Adipocyte (in vitro differentiated cells): ENCODE measurements at regions not wholly inside any gene's neighbourhood (a gene's known extent, or its start where the extent isn't known, plus 50 kb on each side); places are given as distances from the start of the nearest gene placed in this dataset.

Experiments used
- DNase-seq: peaks from one replicate; pipeline ENCODE4 v3.0.0-alpha.2; 2015; ENCODE audit warnings: low read depth
- H3K27me3 ChIP-seq: replicated peaks from 2 replicates; pipeline ENCODE4 v1.7.0; 2013; ENCODE audit warnings: mild to moderate bottlenecking, low read length, moderate library complexity; ENCODE audit not compliant: control insufficient read depth, insufficient read depth
- H3K36me3 ChIP-seq: 2 replicates; pipeline ENCODE4 v1.7.0; 2013; ENCODE audit warnings: low read length, mild to moderate bottlenecking, moderate library complexity; ENCODE audit not compliant: control insufficient read depth, insufficient read depth, severe bottlenecking
- H3K4me1 ChIP-seq: 2 replicates; pipeline ENCODE4 v1.7.0; 2013; ENCODE audit warnings: mild to moderate bottlenecking, low read length, moderate library complexity; ENCODE audit not compliant: control insufficient read depth, insufficient read depth
- H3K4me3 ChIP-seq: 2 replicates; pipeline ENCODE4 v1.7.0; 2013; ENCODE audit warnings: mild to moderate bottlenecking, low read length, moderate library complexity
- H3K9ac ChIP-seq: 2 replicates; pipeline ENCODE4 v1.7.0; 2013; ENCODE audit warnings: mild to moderate bottlenecking, low read length, moderate library complexity
- H3K9me3 ChIP-seq: 2 replicates; pipeline ENCODE4 v1.7.0; 2013; ENCODE audit warnings: mild to moderate bottlenecking, low read length, moderate library complexity; ENCODE audit not compliant: control insufficient read depth

DNA sequence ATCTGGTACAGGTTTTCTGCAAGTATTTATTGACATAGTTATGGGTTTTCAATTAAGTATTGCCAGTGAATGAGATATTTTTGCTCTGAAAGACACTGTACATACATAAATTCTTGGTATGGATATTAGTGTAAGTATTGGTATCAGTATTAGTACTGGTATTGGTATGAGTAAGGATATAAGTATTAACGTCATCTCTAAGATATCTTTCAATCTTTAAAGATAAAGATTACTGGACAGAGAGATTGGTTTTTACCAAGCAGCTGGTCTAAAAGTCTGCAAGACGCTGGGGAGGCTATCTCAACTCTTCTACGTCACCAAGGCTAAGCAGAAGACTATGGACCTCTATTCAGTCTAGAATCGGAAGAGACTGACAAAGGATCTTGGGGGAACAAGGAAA, 234.5 kb downstream of the NXPE2 start:
- Histone ChIP-seq H3K9me3 (no peaks in the 10 kb centered on the region), H3K4me3 (no peak overlapping the region), H3K9ac (no peak overlapping the region), H3K36me3 (no peaks in the 10 kb centered on the region), H3K4me1 (no peaks in the 10 kb centered on the region), H3K27me3 (no peaks in the 10 kb centered on the region)
- DNase-seq, result no peak

DNA sequence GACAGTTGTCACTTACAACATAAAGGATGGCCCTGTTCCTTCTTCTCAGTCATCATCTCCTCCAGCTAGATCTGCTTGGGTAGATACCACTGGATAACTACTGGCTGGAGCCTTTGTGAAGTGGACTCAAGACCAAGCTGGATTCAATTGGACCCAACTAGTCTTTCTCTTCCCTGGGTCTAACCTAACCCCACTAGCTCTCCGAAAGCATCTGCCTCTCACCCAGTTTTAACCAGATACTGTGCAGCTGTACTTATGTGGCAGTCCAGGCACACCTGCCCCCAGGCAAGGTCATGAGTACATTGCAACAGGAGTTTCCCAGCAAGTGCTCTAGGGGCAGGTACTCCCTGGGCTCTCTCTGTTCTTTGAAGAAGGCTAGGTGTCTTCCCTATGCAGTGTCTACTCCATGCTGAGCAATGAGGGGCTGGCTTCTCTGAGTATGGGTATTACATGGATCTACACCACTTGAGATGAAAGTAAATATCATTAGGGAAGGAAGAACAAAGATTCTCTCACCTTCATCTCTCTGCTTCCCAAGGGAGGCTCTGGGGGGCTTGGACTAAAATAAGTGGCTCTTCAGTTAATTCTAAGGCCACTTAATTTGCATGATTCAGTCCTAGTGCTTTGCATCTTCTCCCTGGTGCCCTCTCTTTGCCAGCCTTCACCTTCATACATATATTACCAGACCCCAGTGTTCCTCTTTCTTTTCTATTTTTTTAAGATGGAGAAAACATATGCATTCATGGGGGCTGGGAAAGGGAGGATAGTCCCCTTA, 236.1 kb downstream of the NXPE2 start:
- no peaks in the 10 kb centered on the region for H3K36me3 ChIP-seq
- no peak for DNase-seq
- no peak overlapping the region for H3K4me3 ChIP-seq
- no peaks in the 10 kb centered on the region for H3K4me1 ChIP-seq
- peaks cover 4% of the 10 kb centered on the region for H3K9me3 ChIP-seq
- H3K27me3 ChIP-seq, result no peaks in the 10 kb centered on the region
- H3K9ac ChIP-seq, result no peak overlapping the region

DNA sequence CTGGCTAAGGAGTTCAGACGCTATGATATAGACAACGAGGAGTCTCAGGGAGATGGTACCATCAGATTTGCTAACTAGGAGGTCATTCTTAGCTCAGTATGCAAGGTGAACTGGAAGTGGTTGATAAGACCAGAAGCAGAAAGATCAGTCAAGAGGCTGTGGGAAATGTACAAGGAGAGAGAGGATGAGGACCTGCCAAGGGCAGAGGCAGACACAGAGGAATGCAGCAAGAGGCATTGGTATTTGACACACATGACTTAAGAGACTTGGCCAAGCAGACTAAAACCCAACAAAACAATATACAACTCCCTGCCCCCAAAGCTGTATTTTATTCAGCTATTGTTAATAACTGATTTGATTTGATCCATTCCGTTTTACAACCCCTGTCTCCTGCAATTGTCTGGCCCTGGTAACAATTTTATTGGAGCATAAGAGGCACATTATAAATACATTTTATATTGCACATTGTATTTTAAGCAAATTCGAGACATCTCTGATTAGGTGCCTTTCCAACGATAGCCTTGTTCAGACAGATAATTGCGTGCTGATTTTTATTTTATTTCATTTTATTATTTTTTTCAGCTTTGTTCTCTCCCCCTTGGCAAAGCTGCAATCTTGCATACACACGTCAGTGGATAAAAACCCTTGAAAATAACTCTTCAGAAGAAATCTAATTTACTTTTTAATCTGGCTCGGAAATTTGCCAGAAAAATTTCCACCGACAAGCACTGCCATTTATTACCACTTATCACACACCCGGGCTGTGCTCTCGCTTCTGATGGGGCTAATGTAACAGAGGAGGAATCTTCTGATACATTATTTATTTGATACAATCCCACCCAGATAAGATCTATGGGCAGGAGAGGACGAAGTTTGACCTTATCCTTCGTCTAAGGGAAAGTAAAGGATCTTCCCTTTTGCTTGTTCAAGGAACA, 237.8 kb downstream of the NXPE2 start:
- H3K36me3 ChIP-seq, result no peaks in the 10 kb centered on the region
- H3K27me3 ChIP-seq, result no peaks in the 10 kb centered on the region
- no peak overlapping the region for H3K9ac ChIP-seq
- DNase-seq, result no peak
- no peaks in the 10 kb centered on the region for H3K4me1 ChIP-seq
- H3K9me3 ChIP-seq, result peaks cover 4% of the 10 kb centered on the region
- no peak overlapping the region for H3K4me3 ChIP-seq

- H3K9me3 ChIP-seq, result peaks cover 4% of the 10 kb centered on the region
- no peaks in the 10 kb centered on the region for H3K4me1 ChIP-seq
- H3K27me3 ChIP-seq, result no peaks in the 10 kb centered on the region
Observed at GRCh38 chr11:114918286-114918685, 240.0 kb downstream of the NXPE2 start.

GRCh38 chr11:114921697-114922096, 243.4 kb downstream of the NXPE2 start:
- no peaks in the 10 kb centered on the region for H3K36me3 ChIP-seq
- H3K9ac ChIP-seq, result no peak overlapping the region
- no peaks in the 10 kb centered on the region for H3K27me3 ChIP-seq
- peaks cover 4% of the 10 kb centered on the region for H3K9me3 ChIP-seq
- DNase-seq, result no peak
- no peaks in the 10 kb centered on the region for H3K4me1 ChIP-seq
- H3K4me3 ChIP-seq, result no peak overlapping the region

More at GRCh38 chr11:114918286-114918685, 240.0 kb downstream of the NXPE2 start:
- DNase-seq, result no peak
- H3K4me3 ChIP-seq, result no peak overlapping the region
- no peaks in the 10 kb centered on the region for H3K36me3 ChIP-seq
- no peak overlapping the region for H3K9ac ChIP-seq

DNA sequence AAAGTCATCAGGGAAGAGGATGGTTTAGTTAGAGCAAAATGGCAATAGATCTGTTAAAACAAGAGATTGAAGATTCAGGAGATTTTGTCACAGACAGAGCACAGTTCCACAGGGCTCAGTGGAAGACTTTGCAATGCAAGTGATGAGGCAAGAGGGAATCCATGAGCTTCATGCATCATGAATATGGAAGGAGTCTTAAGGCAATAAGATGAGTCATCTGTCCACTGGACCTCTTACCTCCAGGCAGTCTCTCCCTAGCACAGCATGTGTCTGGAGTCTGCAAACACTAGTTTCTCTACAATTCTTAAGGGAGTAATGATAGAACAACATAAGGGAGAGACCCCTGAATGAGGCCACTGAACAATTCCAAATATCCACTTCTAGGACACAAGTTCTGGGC, 245.7 kb downstream of the NXPE2 start:
- DNase-seq, result no peak
- Histone ChIP-seq H3K4me3 (no peak overlapping the region), H3K9me3 (no peaks in the 10 kb centered on the region), H3K36me3 (no peaks in the 10 kb centered on the region), H3K4me1 (no peaks in the 10 kb centered on the region), H3K9ac (no peak overlapping the region), H3K27me3 (no peaks in the 10 kb centered on the region)

DNA sequence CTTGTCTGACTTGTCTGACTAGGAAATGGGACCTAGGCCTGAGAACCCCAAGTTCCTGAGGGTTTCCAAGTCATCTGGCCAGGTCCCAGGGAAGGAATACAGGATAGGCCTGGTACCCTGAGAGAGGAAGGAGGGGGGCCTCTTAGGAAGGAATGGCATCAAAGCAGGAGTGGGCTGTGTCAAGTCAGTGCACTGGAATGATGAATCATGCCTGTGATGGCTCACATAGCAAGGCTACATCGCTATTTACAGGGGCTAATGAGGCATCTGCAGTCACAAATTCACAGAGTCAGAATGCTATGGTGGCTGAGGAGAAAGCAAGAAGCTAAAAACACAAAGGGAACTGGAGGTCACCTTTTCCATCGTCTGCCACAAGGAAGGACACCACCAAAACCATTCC, 247.3 kb downstream of the NXPE2 start:
- Histone ChIP-seq H3K27me3 (no peaks in the 10 kb centered on the region), H3K4me3 (no peak overlapping the region), H3K4me1 (no peaks in the 10 kb centered on the region), H3K9me3 (no peaks in the 10 kb centered on the region), H3K9ac (no peak overlapping the region), H3K36me3 (no peaks in the 10 kb centered on the region)
- DNase-seq, result no peak

DNA sequence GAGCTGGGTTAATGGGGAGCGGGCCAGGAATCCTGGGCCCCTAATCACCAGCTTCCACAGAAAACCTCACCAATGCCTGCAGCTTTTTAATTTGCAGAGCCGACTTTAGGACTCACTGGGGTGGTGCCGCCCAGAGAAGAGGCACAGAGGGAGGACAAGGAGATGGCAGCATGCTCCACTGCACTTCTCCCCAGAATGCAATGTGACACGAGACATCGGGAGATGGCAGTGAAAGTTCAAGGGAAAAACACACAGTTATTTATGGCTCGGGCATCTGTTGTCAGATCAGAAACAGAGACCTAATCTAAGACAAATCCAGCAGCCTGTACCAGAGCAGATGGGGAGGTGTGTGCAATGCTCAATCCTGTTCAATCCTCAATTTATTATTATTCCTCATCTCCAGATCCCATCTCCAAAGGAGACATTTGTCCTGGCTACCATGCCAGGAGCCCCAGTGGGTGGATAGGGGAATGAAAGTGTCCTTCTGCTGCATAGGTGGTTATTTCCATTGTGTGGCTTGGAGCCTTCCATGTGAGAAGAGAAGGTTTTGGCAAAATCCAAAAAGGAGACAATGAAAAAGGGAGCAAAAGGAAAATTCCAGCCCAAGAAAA, 250.0 kb downstream of the NXPE2 start:
- H3K4me3 ChIP-seq, result no peak overlapping the region
- no peaks in the 10 kb centered on the region for H3K27me3 ChIP-seq
- peaks cover 5% of the 10 kb centered on the region for H3K9me3 ChIP-seq
- H3K36me3 ChIP-seq, result no peaks in the 10 kb centered on the region
- no peak overlapping the region for H3K9ac ChIP-seq
- H3K4me1 ChIP-seq, result no peaks in the 10 kb centered on the region
- DNase-seq, result no peak

DNA sequence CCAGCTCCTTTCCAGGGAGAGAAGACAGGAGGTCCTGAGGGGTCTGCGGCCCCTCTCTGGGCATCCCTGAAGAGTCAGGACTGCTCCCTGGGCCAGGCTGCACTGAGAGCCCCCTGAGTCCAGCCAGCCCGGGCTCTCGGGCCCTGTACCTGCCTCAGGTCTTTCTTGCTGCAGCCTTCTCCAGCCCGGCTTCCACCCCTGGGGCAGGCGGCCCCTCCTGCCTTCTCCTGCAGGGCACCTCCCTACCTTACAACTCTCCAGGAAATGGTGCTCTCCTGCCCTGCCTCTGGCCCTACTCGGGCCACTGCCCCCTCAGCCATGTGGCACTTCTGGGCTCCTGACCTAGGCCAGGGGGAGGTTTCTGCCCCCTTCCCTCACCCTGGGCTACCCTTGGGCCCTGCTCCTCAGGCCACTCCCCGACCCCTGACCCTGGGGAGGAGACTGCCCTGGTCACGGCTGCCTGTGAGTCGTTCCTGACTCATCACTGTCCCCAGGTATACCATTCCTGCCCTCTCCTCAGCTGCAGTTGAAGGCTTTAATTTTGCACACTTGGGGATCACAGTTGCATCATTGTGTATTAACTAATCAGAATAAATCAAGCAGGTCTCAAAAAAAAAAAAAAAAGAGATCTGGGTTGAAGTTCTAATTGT, 251.1 kb downstream of the NXPE2 start:
- DNase-seq, result no peak
- H3K9me3 ChIP-seq, result peaks cover 8% of the 10 kb centered on the region
- H3K4me1 ChIP-seq, result no peaks in the 10 kb centered on the region
- H3K9ac ChIP-seq, result no peak overlapping the region
- no peaks in the 10 kb centered on the region for H3K36me3 ChIP-seq
- no peaks in the 10 kb centered on the region for H3K27me3 ChIP-seq
- H3K4me3 ChIP-seq, result no peak overlapping the region

DNA sequence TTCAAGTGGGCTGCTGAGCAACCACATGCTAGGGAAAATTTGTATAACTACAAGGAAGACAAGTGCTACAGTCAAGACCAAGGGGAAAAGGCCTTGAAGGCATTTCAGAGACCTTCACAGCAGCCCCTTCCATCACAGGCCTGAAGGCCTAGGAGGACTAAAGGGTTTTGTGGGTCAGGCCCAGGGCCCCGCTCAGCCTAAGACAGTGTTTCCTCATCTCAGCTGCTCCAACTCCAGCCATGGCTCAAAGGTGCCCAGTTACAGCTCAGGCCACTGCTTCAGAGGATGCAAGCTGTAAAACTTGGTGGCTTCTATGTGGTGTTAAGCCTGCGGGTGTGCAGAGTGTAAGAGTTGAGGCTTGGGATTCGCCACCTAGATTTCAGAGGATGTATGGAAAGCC, 260.5 kb downstream of the NXPE2 start:
- Histone ChIP-seq H3K4me1 (no peaks in the 10 kb centered on the region), H3K27me3 (no peaks in the 10 kb centered on the region), H3K9ac (no peak overlapping the region), H3K4me3 (no peak overlapping the region), H3K9me3 (peaks cover 15% of the 10 kb centered on the region), H3K36me3 (no peaks in the 10 kb centered on the region)
- no peak for DNase-seq

- peaks cover 18% of the 10 kb centered on the region for H3K9me3 ChIP-seq
Observed at GRCh38 chr11:114942207-114942606, 263.9 kb downstream of the NXPE2 start.

More at GRCh38 chr11:114942207-114942606, 263.9 kb downstream of the NXPE2 start:
- no peak for DNase-seq
- H3K27me3 ChIP-seq, result no peaks in the 10 kb centered on the region
- H3K9ac ChIP-seq, result no peak overlapping the region
- H3K4me1 ChIP-seq, result no peaks in the 10 kb centered on the region
- H3K4me3 ChIP-seq, result no peak overlapping the region
- no peaks in the 10 kb centered on the region for H3K36me3 ChIP-seq
